HL-60 (cell line): ENCODE measurements at regions not wholly inside any gene's neighbourhood (a gene's known extent, or its start where the extent isn't known, plus 50 kb on each side); places are given as distances from the start of the nearest gene placed in this dataset.

ENCODE experiments used
- DNase-seq, 2 experiments: peaks; one replicate each; pipeline ENCODE4 v3.0.0-alpha.2; 2010 to 2020; ENCODE audit warnings: low read depth in 1 of 2, low spot score in 1 of 2
- H3K27ac ChIP-seq: fragments of 250-450 bp; sonication (Bioruptor Pico); replicated peaks from 2 replicates; pipeline ENCODE4 v1.5.1; 2020; ENCODE audit warnings: mild to moderate bottlenecking, moderate library complexity
- H3K27me3 ChIP-seq: fragments of 250-450 bp; sonication (Bioruptor Pico); 2 replicates; pipeline ENCODE4 v1.5.1; 2021; ENCODE audit warnings: mild to moderate bottlenecking, moderate library complexity; ENCODE audit not compliant: insufficient read depth, poor library complexity, severe bottlenecking
- H3K4me3 ChIP-seq: replicated peaks from 2 replicates; pipeline ENCODE4 v1.5.1; 2011; ENCODE audit warnings: mild to moderate bottlenecking, control low read depth, low read length; ENCODE audit not compliant: insufficient read depth
- POLR2AphosphoS5 ChIP-seq: IDR thresholded peaks from 2 replicates; pipeline ENCODE4 v1.6.1; 2012; ENCODE audit warnings: low read depth
- TF ChIP-seq, protein P1 (sequence below): IDR thresholded peaks from 2 replicates; pipeline ENCODE4 v1.6.1; 2012; ENCODE audit warnings: low read depth; ENCODE audit not compliant: insufficient replicate concordance
- TF ChIP-seq, protein P2 (sequence below): IDR thresholded peaks from one replicate; pipeline ENCODE4 v1.5.1; 2011; ENCODE audit warnings: low read length, control low read depth, inconsistent platforms; ENCODE audit not compliant: insufficient read depth

DNA sequence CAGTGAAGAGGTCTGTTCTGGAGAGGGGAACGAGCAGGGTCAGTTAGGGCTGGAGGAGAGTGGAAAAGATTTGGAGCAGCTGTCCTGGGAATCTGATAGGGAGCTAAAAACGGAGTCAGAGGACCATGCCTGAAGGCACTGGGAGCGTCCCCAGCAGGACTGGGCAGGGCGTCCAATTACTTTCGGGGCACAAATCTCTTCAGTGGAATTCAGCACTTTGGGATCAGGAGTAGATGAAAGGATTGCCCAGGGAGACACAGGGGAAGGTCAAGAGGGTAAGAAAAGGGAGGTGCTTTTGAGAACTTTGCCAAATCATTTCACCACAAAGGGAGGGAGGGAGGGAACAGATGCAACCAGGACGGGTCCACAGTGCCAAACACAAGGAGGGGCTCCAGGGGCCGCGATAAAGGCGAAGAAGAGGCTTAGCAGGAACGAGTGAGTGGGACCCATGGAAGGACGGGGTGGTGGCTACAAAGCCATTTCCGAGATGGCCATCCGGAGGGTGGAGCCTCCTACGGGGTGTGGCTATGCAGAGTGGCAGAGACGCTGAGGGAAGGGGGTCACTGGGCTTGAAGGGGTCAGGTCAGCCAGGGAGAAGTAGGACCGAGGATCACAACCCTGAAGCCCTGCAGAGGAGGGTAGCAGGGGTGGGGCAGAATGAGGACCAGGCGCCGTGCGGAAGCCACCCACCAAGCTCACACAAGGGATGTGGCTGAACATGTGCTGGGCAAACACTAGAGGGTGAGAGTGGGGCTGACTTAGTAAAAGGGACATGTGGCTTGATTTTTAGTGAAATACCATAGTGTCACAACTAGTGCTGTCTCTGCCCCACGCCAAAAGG lies 180.0 kb upstream of the RREB1 start:
- H3K27ac ChIP-seq = peak overlapping the region; percentile 85
- H3K27me3 ChIP-seq = no peaks in the 10 kb centered on the region
- peak overlapping the region; percentile 28 for H3K4me3 ChIP-seq
- DNase-seq = peak; percentile 73 to 88
- TF ChIP-seq, protein P1, sequence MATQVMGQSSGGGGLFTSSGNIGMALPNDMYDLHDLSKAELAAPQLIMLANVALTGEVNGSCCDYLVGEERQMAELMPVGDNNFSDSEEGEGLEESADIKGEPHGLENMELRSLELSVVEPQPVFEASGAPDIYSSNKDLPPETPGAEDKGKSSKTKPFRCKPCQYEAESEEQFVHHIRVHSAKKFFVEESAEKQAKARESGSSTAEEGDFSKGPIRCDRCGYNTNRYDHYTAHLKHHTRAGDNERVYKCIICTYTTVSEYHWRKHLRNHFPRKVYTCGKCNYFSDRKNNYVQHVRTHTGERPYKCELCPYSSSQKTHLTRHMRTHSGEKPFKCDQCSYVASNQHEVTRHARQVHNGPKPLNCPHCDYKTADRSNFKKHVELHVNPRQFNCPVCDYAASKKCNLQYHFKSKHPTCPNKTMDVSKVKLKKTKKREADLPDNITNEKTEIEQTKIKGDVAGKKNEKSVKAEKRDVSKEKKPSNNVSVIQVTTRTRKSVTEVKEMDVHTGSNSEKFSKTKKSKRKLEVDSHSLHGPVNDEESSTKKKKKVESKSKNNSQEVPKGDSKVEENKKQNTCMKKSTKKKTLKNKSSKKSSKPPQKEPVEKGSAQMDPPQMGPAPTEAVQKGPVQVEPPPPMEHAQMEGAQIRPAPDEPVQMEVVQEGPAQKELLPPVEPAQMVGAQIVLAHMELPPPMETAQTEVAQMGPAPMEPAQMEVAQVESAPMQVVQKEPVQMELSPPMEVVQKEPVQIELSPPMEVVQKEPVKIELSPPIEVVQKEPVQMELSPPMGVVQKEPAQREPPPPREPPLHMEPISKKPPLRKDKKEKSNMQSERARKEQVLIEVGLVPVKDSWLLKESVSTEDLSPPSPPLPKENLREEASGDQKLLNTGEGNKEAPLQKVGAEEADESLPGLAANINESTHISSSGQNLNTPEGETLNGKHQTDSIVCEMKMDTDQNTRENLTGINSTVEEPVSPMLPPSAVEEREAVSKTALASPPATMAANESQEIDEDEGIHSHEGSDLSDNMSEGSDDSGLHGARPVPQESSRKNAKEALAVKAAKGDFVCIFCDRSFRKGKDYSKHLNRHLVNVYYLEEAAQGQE = no peak
- peak; percentile 52 for TF ChIP-seq POLR2AphosphoS5
- TF ChIP-seq, protein P2, sequence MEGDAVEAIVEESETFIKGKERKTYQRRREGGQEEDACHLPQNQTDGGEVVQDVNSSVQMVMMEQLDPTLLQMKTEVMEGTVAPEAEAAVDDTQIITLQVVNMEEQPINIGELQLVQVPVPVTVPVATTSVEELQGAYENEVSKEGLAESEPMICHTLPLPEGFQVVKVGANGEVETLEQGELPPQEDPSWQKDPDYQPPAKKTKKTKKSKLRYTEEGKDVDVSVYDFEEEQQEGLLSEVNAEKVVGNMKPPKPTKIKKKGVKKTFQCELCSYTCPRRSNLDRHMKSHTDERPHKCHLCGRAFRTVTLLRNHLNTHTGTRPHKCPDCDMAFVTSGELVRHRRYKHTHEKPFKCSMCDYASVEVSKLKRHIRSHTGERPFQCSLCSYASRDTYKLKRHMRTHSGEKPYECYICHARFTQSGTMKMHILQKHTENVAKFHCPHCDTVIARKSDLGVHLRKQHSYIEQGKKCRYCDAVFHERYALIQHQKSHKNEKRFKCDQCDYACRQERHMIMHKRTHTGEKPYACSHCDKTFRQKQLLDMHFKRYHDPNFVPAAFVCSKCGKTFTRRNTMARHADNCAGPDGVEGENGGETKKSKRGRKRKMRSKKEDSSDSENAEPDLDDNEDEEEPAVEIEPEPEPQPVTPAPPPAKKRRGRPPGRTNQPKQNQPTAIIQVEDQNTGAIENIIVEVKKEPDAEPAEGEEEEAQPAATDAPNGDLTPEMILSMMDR = peak; percentile 61

DNA sequence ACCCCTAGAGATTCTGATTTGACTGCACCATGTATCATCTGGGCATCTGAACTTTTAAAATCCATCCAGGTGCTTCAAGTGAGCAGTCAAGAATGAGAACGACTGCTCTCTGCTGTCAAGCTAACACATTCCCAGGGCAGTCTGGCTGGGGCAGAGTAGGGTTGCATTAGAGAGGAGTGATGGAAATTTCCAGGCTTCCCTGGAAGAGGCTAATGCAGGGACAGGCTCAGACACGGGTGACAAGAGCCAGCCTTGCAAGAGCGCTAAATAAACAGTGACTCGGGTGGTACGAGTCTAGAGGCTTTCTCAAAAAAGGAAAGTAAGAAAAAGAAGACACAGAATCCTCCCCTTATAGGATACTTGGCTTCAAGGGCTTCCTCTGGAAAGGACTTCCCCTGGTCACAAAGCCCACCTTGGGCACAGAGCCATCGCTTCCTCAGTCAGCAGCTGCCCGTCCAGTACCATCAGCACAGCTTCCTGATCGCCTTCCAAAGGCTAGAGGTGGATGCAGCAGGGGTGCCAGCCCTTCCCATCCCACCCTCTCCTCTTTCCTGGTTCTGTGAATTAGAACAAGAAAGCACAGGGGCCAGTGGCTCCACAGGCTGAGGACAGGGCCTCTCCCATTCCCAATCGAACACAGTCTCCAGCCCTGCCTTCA lies 177.4 kb upstream of the RREB1 start:
- DNase-seq = no peak
- TF ChIP-seq, protein P1 = no peak
- no peaks in the 10 kb centered on the region for H3K27me3 ChIP-seq
- H3K27ac ChIP-seq = peak overlapping the region; percentile 85
- no peak overlapping the region for H3K4me3 ChIP-seq

DNA sequence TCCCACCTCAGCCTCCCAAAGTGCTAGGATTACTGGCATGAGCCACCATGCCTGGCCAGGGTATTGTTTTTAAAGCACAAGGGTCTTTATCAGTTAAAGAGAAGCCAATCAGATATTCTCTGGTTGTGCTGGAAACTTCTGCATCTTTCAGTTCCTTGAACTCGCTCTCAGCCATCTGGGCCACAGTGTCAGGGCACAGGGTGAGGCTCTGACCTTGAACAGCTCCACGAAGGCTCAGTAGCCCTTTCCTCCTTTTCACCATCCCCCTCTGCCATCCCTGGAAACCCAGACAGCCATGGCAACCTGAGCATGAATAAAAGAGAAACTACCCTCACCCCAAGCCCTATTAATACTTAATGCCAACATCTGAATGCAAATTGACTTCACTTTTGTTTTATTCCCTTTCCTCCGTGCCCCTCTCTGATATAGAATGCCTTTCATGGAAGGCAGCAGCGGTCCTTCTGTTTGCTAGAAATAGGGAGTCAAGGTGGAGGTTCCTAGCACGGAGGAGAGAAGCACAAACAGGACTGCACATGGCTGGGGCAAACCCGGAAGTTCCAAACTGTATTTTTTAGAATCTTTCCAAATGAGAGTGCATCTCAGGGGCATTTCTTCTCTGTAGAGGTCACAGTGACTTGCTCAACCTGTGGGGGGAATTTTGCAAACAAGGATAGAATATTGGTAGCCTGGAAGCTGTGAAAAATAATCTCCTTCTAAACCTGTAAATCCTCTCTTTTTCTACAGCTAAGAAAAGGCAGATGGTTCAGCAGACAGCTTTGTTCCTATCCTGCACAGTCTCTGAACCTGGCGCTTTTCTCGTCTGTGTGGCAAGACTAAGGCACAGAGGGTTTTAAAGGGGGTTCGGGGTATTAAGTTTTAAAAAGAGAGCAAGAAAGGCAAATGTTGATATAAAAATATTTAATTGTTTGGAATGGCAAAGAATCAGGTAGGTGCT lies 176.4 kb upstream of the RREB1 start:
- Histone ChIP-seq H3K27ac (peak overlapping the region; percentile 85), H3K4me3 (no peak overlapping the region), H3K27me3 (no peaks in the 10 kb centered on the region)
- peak in 1 of 2 experiments; percentile 71 for DNase-seq
- TF ChIP-seq POLR2AphosphoS5 = peak; percentile 62
- TF ChIP-seq, protein P1 = no peak
